ENCODE measurements at regions not wholly inside any gene's neighbourhood (a gene's known extent, or its start where the extent isn't known, plus 50 kb on each side); places are given as distances from the start of the nearest gene placed in this dataset.

DNA sequence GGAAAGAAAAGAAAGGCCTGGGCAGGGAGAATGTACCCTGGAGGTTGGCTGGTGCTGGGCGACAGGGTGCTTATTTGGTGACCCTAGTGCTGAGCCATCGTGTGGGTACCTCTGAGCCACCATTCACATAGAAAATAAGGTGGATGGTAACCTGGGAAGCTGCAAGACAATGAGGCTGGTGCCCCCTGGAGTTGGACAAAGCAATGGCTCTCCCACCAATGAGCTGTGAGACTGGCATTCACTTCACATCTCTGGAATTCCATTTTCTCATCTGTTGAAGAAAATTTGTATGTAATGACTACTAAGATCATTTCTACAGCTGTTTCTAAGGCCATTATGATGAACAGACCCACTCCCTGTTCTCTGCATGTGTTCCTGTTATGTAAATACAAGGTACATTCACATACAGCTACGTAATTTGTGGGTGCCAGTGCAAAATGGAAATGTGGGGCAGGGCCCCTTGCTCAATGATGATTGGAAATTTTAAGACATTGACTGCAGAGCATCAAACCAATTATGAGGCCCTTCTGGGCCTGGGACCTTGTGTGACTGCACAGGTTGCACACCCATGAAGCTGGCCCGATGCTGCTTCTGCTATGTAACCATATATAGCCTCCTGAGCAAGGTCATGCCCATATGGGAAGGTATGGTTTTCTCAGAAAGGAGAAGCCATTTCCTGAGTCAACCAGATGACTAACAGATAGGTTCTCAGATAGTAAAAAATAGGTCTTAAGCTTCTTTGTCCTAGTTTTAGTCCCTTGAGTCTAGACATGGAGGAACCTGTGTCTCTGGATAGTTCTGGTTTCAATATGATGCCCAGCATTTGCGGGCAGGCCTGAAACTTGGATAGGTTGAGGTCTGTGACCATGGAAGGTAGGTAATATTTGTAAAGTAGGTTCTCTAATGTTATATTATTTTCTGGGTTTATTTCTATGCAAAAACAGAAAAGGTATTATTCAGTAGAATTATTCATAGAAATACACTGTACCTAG lies 63.4 kb upstream of the IGF1 start:
- Histone ChIP-seq H3K4me1 (ENCODE audit: insufficient read depth, low read length) (no peaks in the 10 kb centered on the region), H3K27ac (ENCODE audit: low read depth, low read length) (no peak overlapping the region), H3K27me3 (ENCODE audit: insufficient read depth, low read length, poor library complexity, severe bottlenecking) (no peaks in the 10 kb centered on the region), H3K36me3 (ENCODE audit: insufficient read depth, low read length) (no peaks in the 10 kb centered on the region), H3K9me3 (ENCODE audit: low read length) (no peaks in the 10 kb centered on the region), H3K4me3 (ENCODE audit: low read length) (no peak overlapping the region)
- Mint-ChIP-seq H3K27ac (no peak overlapping the region), H3K4me1 (no peaks in the 10 kb centered on the region), H3K36me3 (no peaks in the 10 kb centered on the region), H3K9me3 (no peaks in the 10 kb centered on the region), H3K27me3 (peaks cover 8 to 14% of the 10 kb centered on the region in 2 donors), H3K4me3 (no peak overlapping the region)
- ChIA-PET CTCF (interaction anchor here (1.5 kb wide), 1 partner anchor 625 kb away, joined by 3 read pairs; no protein-coding TSS in a partner anchor), POLR2A (no interaction called here)
- no peak for DNase-seq

DNA sequence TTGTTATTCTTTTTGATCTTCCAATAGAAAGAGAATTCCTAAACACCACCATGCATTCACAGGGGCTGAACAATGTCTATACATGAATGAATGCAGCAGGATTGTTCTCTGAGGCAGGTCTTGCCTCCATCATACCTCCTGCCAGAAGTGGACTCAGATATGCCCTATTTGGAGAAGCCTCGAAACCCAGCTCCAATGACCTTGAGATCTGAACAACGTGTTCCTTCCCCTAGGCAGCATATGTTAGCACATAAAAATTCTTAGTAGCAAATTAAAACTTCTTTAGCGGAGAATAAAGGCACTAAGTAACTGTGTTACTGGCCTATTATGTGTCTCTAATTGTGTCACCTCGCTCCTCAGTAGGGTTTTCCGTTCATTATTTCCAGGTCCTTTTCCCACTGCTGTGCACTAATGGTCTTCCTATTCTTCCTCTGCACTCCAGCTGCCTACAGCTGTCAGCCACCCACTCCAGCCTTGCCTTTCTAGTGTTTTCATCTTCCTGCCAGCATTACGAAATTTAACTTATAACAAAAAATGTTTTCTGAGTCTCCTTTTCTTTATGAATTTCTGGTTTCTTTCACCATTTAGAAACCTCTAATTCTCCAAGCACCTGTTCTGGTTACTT lies 62.6 kb upstream of the IGF1 start:
- Histone ChIP-seq H3K36me3 (ENCODE audit: insufficient read depth, low read length) (no peaks in the 10 kb centered on the region), H3K27ac (ENCODE audit: low read depth, low read length) (no peak overlapping the region), H3K27me3 (ENCODE audit: insufficient read depth, low read length, poor library complexity, severe bottlenecking) (no peaks in the 10 kb centered on the region), H3K4me1 (ENCODE audit: insufficient read depth, low read length) (no peaks in the 10 kb centered on the region), H3K4me3 (ENCODE audit: low read length) (no peak overlapping the region), H3K9me3 (ENCODE audit: low read length) (no peaks in the 10 kb centered on the region)
- Mint-ChIP-seq H3K27me3 (peaks cover 8 to 18% of the 10 kb centered on the region in 2 donors), H3K9me3 (no peaks in the 10 kb centered on the region), H3K4me1 (no peaks in the 10 kb centered on the region), H3K36me3 (no peaks in the 10 kb centered on the region), H3K4me3 (no peak overlapping the region), H3K27ac (no peak overlapping the region)
- ChIA-PET POLR2A (no interaction called here), CTCF (interaction anchor here (1.5 kb wide), 1 partner anchor 624 kb away, joined by 3 read pairs; no protein-coding TSS in a partner anchor)
- DNase-seq, result no peak

DNA sequence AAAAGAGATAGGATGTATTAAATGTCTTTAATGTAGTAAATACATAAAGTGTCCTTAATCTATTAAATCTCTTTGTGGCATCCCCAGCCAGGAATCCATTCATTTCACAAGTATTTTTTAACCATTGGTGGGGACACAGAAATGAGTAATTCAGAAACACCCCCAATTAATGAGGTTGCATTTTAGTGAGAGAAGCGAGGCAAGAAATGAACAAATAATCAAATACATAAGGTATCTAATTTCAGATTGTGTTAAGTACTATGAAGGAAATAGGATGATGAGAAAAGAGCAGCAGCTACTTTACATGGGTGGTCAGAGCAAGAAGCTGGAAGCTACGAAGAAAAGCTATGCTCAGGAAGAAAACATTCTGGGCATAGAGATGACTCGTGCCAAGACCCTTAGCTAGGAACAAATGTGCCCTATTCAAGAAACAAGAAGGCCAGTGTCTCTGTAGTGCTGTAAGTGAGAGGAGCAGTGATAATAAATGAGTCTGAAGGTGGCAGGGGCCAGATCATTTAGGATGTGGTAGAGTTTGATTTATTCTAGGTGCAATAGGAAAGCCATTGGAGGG lies 60.5 kb upstream of the IGF1 start:
- H3K36me3 Mint-ChIP-seq, result no peaks in the 10 kb centered on the region
- POLR2A ChIA-PET, result no interaction called here
- H3K27me3 Mint-ChIP-seq, result peaks cover 6 to 23% of the 10 kb centered on the region in 2 donors
- H3K4me3 Mint-ChIP-seq, result no peak overlapping the region
- no peaks in the 10 kb centered on the region for H3K27me3 ChIP-seq (ENCODE audit: insufficient read depth, low read length, poor library complexity, severe bottlenecking)
- no peak overlapping the region for H3K27ac Mint-ChIP-seq
- DNase-seq, result no peak
- no peaks in the 10 kb centered on the region for H3K9me3 ChIP-seq (ENCODE audit: low read length)
- CTCF ChIA-PET, result no interaction called here
- H3K4me1 ChIP-seq (ENCODE audit: insufficient read depth, low read length), result no peaks in the 10 kb centered on the region
- H3K36me3 ChIP-seq (ENCODE audit: insufficient read depth, low read length), result no peaks in the 10 kb centered on the region
- H3K9me3 Mint-ChIP-seq, result peaks cover 0 to 2% (median 0%) of the 10 kb centered on the region in 5 donors
- H3K27ac ChIP-seq (ENCODE audit: low read depth, low read length), result no peak overlapping the region
- no peaks in the 10 kb centered on the region for H3K4me1 Mint-ChIP-seq
- H3K4me3 ChIP-seq (ENCODE audit: low read length), result no peak overlapping the region

DNA sequence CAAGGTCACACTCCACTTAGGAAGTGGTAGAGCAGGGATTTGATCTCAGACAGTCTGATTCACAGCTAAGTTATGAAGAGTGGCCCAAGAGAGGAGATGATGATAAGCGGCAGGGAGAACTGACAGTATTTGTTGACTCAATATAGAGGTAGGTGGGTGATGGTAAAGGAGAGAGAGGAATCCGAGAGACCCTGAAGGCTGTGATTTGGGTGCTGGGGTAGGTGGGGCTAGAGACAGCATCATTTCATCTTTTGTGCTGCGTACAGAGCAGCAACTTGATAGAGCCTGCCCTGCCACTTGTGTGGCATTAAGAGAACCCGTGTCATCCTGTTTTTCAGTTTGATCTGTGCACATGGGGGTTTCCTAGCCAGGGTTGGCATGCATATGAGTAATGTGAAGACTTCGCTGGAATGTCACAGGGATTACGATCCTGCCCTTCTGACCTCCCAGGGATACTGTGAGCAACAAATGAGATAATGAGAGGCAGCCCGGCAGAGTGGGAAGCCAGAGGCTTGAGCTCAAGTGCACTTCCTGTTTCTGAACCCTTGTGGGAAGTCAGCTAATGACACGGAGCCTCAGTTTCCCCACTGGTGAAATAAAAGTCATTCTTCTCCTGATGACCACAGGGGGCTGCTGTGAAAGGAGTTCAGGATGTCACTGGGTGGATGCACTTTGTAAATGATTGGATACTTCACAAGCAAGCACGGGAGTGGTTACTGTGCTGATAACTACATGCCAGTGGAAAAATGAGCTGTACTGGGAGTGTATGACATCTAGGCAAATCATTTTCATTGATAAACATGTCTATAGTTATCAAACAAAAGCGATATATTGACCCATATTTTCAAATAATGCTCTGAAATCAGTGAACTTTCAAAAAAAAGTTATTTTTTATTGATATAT lies 59.5 kb upstream of the IGF1 start:
- Histone ChIP-seq H3K36me3 (ENCODE audit: insufficient read depth, low read length) (no peaks in the 10 kb centered on the region), H3K4me1 (ENCODE audit: insufficient read depth, low read length) (no peaks in the 10 kb centered on the region), H3K4me3 (ENCODE audit: low read length) (no peak overlapping the region), H3K27ac (ENCODE audit: low read depth, low read length) (no peak overlapping the region), H3K9me3 (ENCODE audit: low read length) (no peaks in the 10 kb centered on the region), H3K27me3 (ENCODE audit: insufficient read depth, low read length, poor library complexity, severe bottlenecking) (no peaks in the 10 kb centered on the region)
- peaks cover 0 to 2% (median 0%) of the 10 kb centered on the region in 5 donors for H3K9me3 Mint-ChIP-seq
- peaks cover 6 to 20% of the 10 kb centered on the region in 2 donors for H3K27me3 Mint-ChIP-seq
- no peaks in the 10 kb centered on the region for H3K36me3 Mint-ChIP-seq
- H3K4me1 Mint-ChIP-seq, result no peaks in the 10 kb centered on the region
- ChIA-PET POLR2A (no interaction called here), CTCF (no interaction called here)
- H3K4me3 Mint-ChIP-seq, result no peak overlapping the region
- DNase-seq, result no peak
- peak overlapping the region in 1 of 8 donors; percentile 67 for H3K27ac Mint-ChIP-seq

DNA sequence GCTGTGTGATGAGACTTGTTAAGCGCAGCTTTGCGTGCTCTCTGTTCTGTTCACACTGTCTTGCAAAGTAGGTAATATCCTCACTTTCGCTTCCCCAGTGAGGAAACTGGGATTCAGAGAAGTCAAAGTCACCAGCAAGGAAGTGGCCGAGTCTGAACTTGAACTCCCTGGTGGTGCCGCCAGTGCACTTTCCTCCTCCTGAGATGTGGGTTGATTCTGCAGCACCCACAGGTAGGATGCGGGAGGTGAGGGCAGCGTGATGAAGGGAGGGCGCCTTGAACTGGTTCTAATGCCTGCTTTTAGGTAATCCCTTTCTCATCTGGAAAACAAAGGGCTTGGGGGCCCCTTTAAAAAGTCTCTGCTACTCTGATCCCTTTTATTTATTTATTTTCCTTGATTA lies 54.9 kb upstream of the IGF1 start:
- Mint-ChIP-seq H3K27ac (no peak overlapping the region), H3K36me3 (no peaks in the 10 kb centered on the region), H3K4me3 (no peak overlapping the region), H3K9me3 (peaks cover 0 to 2% (median 0%) of the 10 kb centered on the region in 5 donors), H3K4me1 (no peaks in the 10 kb centered on the region), H3K27me3 (peaks cover 4 to 19% of the 10 kb centered on the region in 2 donors)
- Histone ChIP-seq H3K9me3 (ENCODE audit: low read length) (no peaks in the 10 kb centered on the region), H3K4me1 (ENCODE audit: insufficient read depth, low read length) (no peaks in the 10 kb centered on the region), H3K27ac (ENCODE audit: low read depth, low read length) (no peak overlapping the region), H3K4me3 (ENCODE audit: low read length) (no peak overlapping the region), H3K36me3 (ENCODE audit: insufficient read depth, low read length) (no peaks in the 10 kb centered on the region), H3K27me3 (ENCODE audit: insufficient read depth, low read length, poor library complexity, severe bottlenecking) (no peaks in the 10 kb centered on the region)
- CTCF ChIA-PET, result no interaction called here
- POLR2A ChIA-PET, result no interaction called here
- DNase-seq, result no peak

DNA sequence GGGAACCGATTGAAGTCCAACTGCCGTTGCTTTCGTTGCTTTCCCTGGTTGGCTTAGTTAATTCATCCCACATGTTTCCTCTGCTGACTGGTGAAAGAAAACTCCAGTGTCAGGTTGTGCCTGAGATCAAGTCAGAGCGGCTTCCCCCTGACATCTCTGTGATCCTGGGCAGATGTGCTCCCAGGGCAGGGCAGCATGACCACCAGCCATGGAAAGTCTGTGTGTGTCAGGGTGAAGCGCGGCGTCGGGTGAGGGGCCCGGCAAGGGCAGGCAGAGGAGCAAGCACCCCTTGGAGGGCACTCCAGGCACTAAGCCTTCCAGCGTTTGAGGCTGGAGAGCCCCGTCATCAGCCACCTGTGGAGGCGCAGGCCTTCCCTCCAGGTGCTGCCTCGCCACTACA lies 54.5 kb upstream of the IGF1 start:
- ChIA-PET POLR2A (no interaction called here), CTCF (no interaction called here)
- Histone ChIP-seq H3K27ac (ENCODE audit: low read depth, low read length) (no peak overlapping the region), H3K9me3 (ENCODE audit: low read length) (no peaks in the 10 kb centered on the region), H3K27me3 (ENCODE audit: insufficient read depth, low read length, poor library complexity, severe bottlenecking) (no peaks in the 10 kb centered on the region), H3K4me1 (ENCODE audit: insufficient read depth, low read length) (no peaks in the 10 kb centered on the region), H3K4me3 (ENCODE audit: low read length) (no peak overlapping the region), H3K36me3 (ENCODE audit: insufficient read depth, low read length) (no peaks in the 10 kb centered on the region)
- Mint-ChIP-seq H3K27me3 (peaks cover 4 to 19% of the 10 kb centered on the region in 2 donors), H3K36me3 (no peaks in the 10 kb centered on the region), H3K4me3 (no peak overlapping the region), H3K4me1 (no peaks in the 10 kb centered on the region), H3K27ac (no peak overlapping the region), H3K9me3 (peaks cover 0 to 2% (median 0%) of the 10 kb centered on the region in 5 donors)
- DNase-seq, result no peak

DNA sequence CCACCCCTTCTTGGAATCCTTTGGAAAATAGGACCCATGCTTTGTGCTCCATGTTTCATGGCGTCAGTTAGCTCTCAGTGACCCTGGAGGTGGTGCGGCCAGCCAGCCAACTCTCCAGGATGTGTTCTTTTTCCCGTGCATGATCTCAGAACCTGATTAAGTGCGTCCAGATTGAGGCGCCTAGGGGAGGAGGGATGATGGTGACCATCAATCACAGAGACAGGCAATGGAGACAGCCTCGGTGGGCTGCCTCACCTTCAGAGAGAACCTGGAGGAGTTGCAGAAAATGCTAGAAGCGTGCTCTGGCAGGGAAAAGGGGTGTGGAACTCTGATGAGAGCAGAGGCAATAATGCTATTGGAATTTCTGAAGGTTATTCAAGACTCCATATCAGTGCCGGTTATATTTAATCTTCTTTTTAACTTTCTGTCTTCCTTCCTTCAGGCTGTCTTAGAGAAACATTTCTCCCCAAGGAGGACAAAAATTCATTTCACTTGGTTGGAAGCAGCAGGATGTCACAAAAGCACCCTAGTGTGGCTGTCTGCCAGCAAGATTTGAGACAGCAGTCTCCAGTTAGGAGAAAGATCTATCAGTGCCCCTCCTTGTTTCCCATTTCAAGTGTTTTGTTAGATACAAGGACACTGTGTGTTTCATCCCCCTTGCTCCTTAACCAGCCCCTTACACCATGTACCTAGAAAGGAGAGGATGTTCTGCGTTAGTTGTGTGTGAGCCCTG lies 53.3 kb upstream of the IGF1 start:
- Histone ChIP-seq H3K9me3 (ENCODE audit: low read length) (no peaks in the 10 kb centered on the region), H3K4me1 (ENCODE audit: insufficient read depth, low read length) (no peaks in the 10 kb centered on the region), H3K27me3 (ENCODE audit: insufficient read depth, low read length, poor library complexity, severe bottlenecking) (no peaks in the 10 kb centered on the region), H3K36me3 (ENCODE audit: insufficient read depth, low read length) (no peaks in the 10 kb centered on the region), H3K4me3 (ENCODE audit: low read length) (no peak overlapping the region), H3K27ac (ENCODE audit: low read depth, low read length) (no peak overlapping the region)
- Mint-ChIP-seq H3K27me3 (peaks cover 2 to 12% of the 10 kb centered on the region in 2 donors), H3K4me1 (no peaks in the 10 kb centered on the region), H3K36me3 (no peaks in the 10 kb centered on the region), H3K27ac (no peak overlapping the region), H3K4me3 (no peak overlapping the region), H3K9me3 (peaks cover 0 to 2% (median 0%) of the 10 kb centered on the region in 5 donors)
- CTCF ChIA-PET, result no interaction called here
- POLR2A ChIA-PET, result no interaction called here
- DNase-seq, result no peak

All from CD8-positive, alpha-beta memory T cell (primary cell).